AG04450 (cell line): ENCODE measurements at regions not wholly inside any gene's neighbourhood (a gene's known extent, or its start where the extent isn't known, plus 50 kb on each side); places are given as distances from the start of the nearest gene placed in this dataset.

Source experiments
- CTCF ChIA-PET: fragments of 300-600, 350-600 bp; formaldehyde crosslinking; extraction: SDS; loops from one replicate; lab custom pipeline; 2022; ENCODE audit warnings: antibody characterized with exemption, inconsistent platforms; lab: Charles Lee
- POLR2A ChIA-PET: fragments of 350-600 bp; formaldehyde crosslinking; extraction: SDS; loops from one replicate; lab custom pipeline; 2021; ENCODE audit warnings: antibody characterized with exemption, inconsistent platforms; lab: Yijun Ruan, JAX
- DNase-seq: peaks from one replicate; pipeline ENCODE4 v3.0.0-alpha.2; 2011; ENCODE audit warnings: low read depth, low spot score
- H3K27ac ChIP-seq: one replicate; pipeline ENCODE4 v1.5.1; 2012; ENCODE audit warnings: low read depth, low read length, control low read depth
- H3K27me3 ChIP-seq: one replicate; pipeline ENCODE4 v1.6.0; 2012; ENCODE audit warnings: low read length; ENCODE audit not compliant: control insufficient read depth, insufficient read depth
- H3K4me3 ChIP-seq: 2 replicates; pipeline ENCODE4 v1.5.1; 2011; ENCODE audit warnings: mild to moderate bottlenecking, low read depth, low read length, control low read depth
- H3K9me3 ChIP-seq: 2 replicates; pipeline ENCODE4 v1.5.1; 2012; ENCODE audit warnings: low read length; ENCODE audit not compliant: control insufficient read depth, insufficient read depth
- TF ChIP-seq, protein P1 (sequence below): IDR thresholded peaks from 2 replicates; pipeline ENCODE4 v1.5.1; 2011; ENCODE audit warnings: low read depth, low read length, control low read depth, inconsistent platforms

DNA sequence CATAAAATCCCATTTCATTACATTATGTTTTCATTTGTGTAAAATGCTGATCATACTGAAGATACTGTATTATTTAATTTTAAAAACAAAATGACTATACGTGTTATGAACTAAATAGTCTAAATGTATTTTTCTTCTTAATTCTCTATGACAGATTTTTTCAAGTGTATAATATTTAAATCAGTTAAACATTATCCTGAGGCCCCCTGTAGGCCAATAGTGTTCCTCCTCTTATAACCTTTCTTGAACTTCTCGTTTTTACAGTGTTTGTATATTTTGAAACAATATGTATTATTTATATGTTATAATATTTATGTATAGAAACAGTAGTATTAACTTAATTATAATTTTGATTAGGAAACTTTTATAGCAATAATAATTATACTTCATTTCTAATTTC, 151.1 kb upstream of the CHORDC1 start:
- TF ChIP-seq, protein P1, sequence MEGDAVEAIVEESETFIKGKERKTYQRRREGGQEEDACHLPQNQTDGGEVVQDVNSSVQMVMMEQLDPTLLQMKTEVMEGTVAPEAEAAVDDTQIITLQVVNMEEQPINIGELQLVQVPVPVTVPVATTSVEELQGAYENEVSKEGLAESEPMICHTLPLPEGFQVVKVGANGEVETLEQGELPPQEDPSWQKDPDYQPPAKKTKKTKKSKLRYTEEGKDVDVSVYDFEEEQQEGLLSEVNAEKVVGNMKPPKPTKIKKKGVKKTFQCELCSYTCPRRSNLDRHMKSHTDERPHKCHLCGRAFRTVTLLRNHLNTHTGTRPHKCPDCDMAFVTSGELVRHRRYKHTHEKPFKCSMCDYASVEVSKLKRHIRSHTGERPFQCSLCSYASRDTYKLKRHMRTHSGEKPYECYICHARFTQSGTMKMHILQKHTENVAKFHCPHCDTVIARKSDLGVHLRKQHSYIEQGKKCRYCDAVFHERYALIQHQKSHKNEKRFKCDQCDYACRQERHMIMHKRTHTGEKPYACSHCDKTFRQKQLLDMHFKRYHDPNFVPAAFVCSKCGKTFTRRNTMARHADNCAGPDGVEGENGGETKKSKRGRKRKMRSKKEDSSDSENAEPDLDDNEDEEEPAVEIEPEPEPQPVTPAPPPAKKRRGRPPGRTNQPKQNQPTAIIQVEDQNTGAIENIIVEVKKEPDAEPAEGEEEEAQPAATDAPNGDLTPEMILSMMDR: no peak
- Histone ChIP-seq H3K27ac (no peak overlapping the region), H3K27me3 (no peaks in the 10 kb centered on the region), H3K4me3 (no peak overlapping the region), H3K9me3 (peaks cover 2% of the 10 kb centered on the region; the same call in 1 of the 2 replicates)
- POLR2A ChIA-PET: no interaction called here
- CTCF ChIA-PET: no interaction called here
- no peak for DNase-seq

DNA sequence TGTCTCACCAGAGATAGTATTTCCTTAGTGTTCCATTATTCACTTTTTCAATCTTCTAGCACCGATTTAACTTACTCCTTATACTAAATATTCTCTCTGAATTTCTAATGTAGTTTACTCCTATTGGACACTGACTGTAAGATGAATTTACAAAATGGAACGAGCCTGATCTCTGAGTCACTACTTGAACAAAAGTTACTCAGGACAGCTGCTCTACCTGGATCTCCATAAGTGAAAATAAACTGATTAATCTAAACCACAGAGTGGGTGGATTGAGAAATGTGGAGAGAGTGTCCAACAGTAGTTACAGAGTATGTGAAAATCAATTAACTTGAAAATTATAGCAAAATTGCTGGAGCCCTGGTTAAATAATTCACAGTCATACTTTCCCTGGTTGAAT, 141.7 kb upstream of the CHORDC1 start:
- TF ChIP-seq, protein P1: no peak
- no peak for DNase-seq
- H3K27ac ChIP-seq: no peak overlapping the region
- ChIA-PET POLR2A (no interaction called here), CTCF (no interaction called here)
- no peaks in the 10 kb centered on the region for H3K27me3 ChIP-seq
- peaks cover 3% of the 10 kb centered on the region; the same call in 1 of the 2 replicates for H3K9me3 ChIP-seq
- no peak overlapping the region for H3K4me3 ChIP-seq

DNA sequence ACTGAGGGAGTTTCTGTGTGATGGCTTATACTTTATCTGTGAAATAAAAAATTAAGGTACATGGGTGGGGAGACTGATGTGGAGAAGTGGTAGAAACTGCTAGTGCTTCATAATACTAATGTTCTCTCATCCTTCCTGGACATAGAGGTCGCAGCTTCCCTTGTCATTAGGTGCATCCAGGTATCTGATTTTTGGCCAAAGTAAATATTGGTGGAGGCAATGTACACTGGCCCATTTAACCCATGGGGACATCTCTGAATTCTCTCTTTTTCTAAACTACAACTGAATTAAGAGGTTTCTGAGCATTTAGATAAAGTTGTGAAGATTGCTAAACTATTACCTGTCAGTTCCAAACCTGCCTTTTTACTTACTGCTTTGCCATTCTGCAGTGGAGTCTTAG, 140.9 kb upstream of the CHORDC1 start:
- Histone ChIP-seq H3K4me3 (no peak overlapping the region), H3K9me3 (peaks cover 3% of the 10 kb centered on the region; the same call in 1 of the 2 replicates), H3K27ac (no peak overlapping the region), H3K27me3 (no peaks in the 10 kb centered on the region)
- ChIA-PET CTCF (no interaction called here), POLR2A (no interaction called here)
- no peak for DNase-seq
- TF ChIP-seq, protein P1: no peak

DNA sequence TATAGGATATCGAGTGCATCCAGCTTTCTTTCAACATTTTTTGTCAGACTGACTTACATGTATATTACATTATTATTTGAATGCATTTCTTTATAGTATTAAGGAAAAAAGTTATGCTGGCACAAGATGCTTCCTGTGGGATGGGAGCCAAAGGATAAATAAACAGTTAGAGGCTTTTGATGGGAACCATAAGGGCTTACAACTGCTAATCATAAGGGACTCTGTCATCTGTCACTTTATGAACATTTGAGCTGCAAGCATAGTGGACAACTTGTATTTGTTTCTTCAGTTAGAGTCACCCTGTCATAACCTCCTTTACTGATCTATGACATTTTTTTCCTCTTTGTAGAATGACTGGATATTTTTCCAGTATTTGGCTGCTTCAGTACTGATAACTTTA, 132.4 kb upstream of the CHORDC1 start:
- TF ChIP-seq, protein P1: no peak
- no peaks in the 10 kb centered on the region; the same call in 1 of the 2 replicates for H3K9me3 ChIP-seq
- no peak overlapping the region for H3K4me3 ChIP-seq
- H3K27ac ChIP-seq: no peak overlapping the region
- POLR2A ChIA-PET: no interaction called here
- DNase-seq: no peak
- H3K27me3 ChIP-seq: no peaks in the 10 kb centered on the region
- CTCF ChIA-PET: no interaction called here

DNA sequence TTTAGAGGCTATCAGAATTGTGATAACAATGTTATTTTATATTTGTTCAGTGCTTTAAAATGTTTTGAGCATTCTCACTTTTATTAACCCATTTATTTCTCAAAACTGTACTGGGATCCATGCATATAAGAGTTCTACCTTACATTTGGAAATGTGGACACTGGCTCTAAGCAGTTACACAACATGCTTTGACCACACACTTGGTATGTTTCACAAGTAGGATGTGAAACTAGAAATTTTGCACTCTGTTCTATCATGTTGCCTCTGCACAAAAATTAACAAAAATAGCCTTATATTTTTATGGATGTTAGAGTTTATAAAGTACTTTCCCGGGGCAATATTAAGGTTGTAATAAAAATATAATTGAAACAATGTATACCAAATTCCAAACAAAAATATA, 126.9 kb upstream of the CHORDC1 start:
- Histone ChIP-seq H3K27ac (no peak overlapping the region), H3K27me3 (no peaks in the 10 kb centered on the region)
- CTCF ChIA-PET: no interaction called here

More for the DNA sequence above, 126.9 kb upstream of the CHORDC1 start:
- Histone ChIP-seq H3K9me3 (no peaks in the 10 kb centered on the region; the same call in 1 of the 2 replicates), H3K4me3 (no peak overlapping the region)
- no peak for DNase-seq
- TF ChIP-seq, protein P1: no peak
- POLR2A ChIA-PET: no interaction called here
